GM23248 (cell line): ENCODE measurements at regions not wholly inside any gene's neighbourhood (a gene's known extent, or its start where the extent isn't known, plus 50 kb on each side); places are given as distances from the start of the nearest gene placed in this dataset.

ENCODE experiments used
- EZH2 ChIP-seq: fragments of 200-600 bp; sonication (generic); IDR thresholded peaks from 2 replicates; pipeline ENCODE4 v1.6.1; 2018; ENCODE audit warnings: antibody characterized with exemption, mild to moderate bottlenecking; ENCODE audit not compliant: insufficient read depth, poor library complexity, severe bottlenecking
- EZH2phosphoT487 ChIP-seq: fragments of 200-600 bp; sonication (generic); IDR thresholded peaks from 2 replicates; pipeline ENCODE4 v1.6.1; 2018; ENCODE audit warnings: antibody characterized with exemption, moderate library complexity, mild to moderate bottlenecking, low read depth; ENCODE audit not compliant: insufficient read depth

- no peak for TF ChIP-seq EZH2
- TF ChIP-seq EZH2phosphoT487 = no peak
Measured at GRCh38 chr2:176819306-176819705, 393.3 kb upstream of the HNRNPA3 start.
